ENCODE measurements at regions not wholly inside any gene's neighbourhood (a gene's known extent, or its start where the extent isn't known, plus 50 kb on each side); places are given as distances from the start of the nearest gene placed in this dataset.

DNA sequence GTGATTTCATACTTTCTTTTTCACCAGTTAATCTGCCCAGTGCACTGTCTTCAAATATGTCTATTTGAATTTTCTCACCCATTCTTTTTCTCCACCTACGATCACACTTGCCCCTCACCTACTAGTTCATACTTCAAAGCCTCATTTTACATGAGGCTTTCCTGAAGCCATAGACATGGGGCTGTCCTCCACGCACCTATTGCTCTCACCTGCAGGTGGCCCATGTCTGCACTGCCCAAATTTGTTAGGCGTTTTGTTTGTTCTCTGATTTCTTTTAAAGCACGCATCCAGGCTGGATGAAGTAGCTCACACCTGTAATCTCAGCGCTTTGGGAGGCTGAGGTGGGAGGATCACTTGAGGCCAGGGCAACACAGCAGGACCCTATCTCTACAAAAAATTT lies 106.8 kb upstream of the RIPOR2 start:
- TF ChIP-seq, protein P1, sequence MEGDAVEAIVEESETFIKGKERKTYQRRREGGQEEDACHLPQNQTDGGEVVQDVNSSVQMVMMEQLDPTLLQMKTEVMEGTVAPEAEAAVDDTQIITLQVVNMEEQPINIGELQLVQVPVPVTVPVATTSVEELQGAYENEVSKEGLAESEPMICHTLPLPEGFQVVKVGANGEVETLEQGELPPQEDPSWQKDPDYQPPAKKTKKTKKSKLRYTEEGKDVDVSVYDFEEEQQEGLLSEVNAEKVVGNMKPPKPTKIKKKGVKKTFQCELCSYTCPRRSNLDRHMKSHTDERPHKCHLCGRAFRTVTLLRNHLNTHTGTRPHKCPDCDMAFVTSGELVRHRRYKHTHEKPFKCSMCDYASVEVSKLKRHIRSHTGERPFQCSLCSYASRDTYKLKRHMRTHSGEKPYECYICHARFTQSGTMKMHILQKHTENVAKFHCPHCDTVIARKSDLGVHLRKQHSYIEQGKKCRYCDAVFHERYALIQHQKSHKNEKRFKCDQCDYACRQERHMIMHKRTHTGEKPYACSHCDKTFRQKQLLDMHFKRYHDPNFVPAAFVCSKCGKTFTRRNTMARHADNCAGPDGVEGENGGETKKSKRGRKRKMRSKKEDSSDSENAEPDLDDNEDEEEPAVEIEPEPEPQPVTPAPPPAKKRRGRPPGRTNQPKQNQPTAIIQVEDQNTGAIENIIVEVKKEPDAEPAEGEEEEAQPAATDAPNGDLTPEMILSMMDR (conservative IDR thresholded peaks at IDR 0.05; ENCODE audit: low read depth, low read length), result no peak
- no peak for DNase-seq (ENCODE audit: low read depth)
- H3K4me3 ChIP-seq (ENCODE audit: low read depth, low read length), result no peak overlapping the region

DNA sequence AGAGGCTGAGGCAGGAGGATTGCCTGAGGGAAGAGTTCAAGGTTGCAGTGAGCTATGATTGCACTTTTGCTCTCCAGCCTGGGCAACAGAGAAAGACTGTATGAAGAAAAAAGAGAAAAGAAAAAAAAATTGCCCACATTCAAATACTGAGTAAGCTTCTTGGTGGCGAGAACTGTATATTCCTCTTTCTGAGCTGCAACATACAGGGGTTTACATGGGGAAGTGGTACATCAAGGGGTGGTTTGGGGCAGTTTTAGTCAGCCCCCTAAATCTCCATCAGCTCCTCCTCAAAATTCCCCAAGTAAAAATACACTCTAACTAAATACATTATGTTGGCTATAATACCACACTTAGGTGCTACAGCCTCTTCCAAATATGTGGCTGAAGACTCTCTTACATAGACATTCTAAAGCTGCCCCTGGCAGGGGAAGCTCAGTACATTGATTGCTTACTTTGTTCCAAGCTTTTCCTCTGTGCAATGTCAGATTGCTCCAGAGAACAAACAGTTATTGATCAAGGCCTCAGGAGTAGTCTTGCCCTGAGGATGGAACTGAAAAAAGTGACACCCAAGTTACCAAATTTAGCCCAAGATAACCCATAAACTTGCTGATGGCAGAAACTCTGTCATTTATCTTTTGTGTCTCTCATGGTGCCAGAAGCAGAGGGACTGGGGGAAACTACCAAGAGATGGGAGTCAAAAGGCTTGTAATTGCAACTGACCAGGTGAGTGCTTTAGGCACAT lies 107.4 kb upstream of the RIPOR2 start:
- no peak for DNase-seq (ENCODE audit: low read depth)
- TF ChIP-seq, protein P1 (conservative IDR thresholded peaks at IDR 0.05; ENCODE audit: low read depth, low read length), result no peak
- no peak overlapping the region for H3K4me3 ChIP-seq (ENCODE audit: low read depth, low read length)

DNA sequence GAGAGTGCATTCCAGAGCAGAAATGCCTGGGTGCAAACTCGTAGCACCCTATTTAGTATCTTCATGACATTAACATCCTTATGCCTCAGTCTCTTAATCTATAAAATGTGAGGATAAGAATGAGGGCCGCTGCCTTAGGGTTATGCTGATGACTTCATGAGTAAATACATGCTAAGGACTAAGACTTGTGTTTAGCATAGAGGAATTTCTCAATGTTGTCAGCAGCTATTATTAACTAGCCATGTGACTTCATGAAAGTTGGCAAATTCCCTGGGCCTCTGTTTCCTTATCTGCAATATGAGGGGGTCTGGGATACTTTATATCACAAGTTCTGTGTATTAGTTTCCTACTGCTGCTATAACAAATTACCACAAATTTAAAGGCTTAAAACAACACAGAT lies 108.1 kb upstream of the RIPOR2 start:
- no peak for DNase-seq (ENCODE audit: low read depth)
- no peak overlapping the region for H3K4me3 ChIP-seq (ENCODE audit: low read depth, low read length)
- TF ChIP-seq, protein P1 (conservative IDR thresholded peaks at IDR 0.05; ENCODE audit: low read depth, low read length), result no peak

DNA sequence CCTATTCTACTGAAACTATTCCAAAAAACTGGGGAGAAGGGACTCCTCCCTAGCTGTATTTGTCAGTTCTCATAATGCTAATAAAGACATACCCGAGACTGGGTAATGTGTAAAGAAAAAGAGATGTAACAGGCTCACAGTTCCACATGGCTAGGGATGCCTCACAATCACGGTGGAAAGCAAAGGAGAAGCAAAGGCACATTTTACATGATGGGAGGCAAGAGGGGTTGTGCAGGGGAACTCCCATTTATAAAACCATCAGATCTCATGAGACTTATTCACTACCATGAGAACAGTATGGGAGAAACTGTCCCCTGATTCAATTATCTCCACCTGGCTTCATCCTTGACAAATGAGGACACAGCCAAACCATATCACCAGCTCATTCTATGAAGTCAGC lies 111.2 kb upstream of the RIPOR2 start:
- no peak overlapping the region for H3K4me3 ChIP-seq (ENCODE audit: low read depth, low read length)
- no peak for DNase-seq (ENCODE audit: low read depth)
- TF ChIP-seq, protein P1 (conservative IDR thresholded peaks at IDR 0.05; ENCODE audit: low read depth, low read length), result no peak

DNA sequence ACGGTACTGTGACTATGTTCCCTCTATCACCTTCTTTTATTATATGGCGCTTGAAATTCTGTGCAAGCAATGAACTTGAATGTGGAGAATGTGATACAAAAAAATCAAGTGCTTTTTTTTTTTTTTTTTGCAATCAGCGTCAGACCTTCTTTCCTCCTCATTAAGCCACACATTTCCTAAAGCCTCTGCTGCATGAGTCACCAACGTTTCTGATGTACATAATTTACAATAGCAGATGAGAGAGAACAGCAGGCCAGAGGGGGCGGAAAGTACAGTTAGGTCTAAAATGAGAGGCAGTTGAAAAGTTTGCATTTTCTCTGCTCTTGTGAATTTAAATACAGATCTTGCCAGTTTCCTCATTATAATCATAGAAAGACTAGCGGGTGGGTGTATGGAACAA lies 114.6 kb upstream of the RIPOR2 start:
- H3K4me3 ChIP-seq (ENCODE audit: low read depth, low read length), result no peak overlapping the region
- peak; percentile 88 for DNase-seq (ENCODE audit: low read depth)
- TF ChIP-seq, protein P1 (conservative IDR thresholded peaks at IDR 0.05; ENCODE audit: low read depth, low read length), result peak; percentile 16

DNA sequence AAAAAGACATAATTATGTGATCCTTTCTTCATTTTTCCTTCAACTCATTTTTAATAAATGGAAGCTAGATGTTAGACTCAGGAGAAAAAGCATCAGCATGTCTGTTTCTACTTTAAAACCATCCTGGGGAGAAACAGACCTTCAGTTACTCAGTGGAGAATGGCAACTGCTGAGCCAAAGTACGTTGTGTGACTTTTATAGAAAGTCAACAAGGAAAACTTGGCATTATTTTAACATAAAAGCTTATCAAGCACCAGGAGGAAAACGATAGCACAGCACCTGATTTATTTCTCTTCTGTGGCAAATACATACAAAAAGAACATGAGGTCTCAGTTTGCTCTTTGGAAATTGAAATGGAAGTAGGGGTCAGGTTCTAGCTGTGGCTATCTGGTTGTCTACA lies 115.3 kb upstream of the RIPOR2 start:
- H3K4me3 ChIP-seq (ENCODE audit: low read depth, low read length), result no peak overlapping the region
- TF ChIP-seq, protein P1 (conservative IDR thresholded peaks at IDR 0.05; ENCODE audit: low read depth, low read length), result no peak
- no peak for DNase-seq (ENCODE audit: low read depth)

DNA sequence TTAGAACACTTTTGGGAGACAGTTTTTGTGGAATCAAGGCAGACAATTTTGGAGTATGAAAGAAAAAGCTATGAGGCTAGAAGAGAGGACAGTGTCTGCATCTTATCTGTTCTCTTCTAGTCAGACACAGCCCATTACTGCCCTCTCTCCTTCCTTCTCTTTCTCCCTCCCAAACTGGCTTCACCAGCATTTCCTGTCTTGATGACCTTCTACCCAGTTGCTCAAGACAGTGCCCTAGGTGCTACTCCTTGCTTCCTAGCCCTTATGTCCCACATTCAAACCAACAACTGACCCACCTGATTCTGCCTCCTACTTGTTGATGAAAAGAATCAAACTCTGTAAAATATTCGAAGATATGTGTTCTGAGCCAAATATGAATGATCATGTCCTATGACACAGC lies 116.4 kb upstream of the RIPOR2 start:
- TF ChIP-seq, protein P1 (conservative IDR thresholded peaks at IDR 0.05; ENCODE audit: low read depth, low read length), result no peak
- H3K4me3 ChIP-seq (ENCODE audit: low read depth, low read length), result no peak overlapping the region
- DNase-seq (ENCODE audit: low read depth), result no peak

Data from choroid plexus epithelial cell (primary cell).